ENCODE measurements at regions not wholly inside any gene's neighbourhood (a gene's known extent, or its start where the extent isn't known, plus 50 kb on each side); places are given as distances from the start of the nearest gene placed in this dataset.

DNA sequence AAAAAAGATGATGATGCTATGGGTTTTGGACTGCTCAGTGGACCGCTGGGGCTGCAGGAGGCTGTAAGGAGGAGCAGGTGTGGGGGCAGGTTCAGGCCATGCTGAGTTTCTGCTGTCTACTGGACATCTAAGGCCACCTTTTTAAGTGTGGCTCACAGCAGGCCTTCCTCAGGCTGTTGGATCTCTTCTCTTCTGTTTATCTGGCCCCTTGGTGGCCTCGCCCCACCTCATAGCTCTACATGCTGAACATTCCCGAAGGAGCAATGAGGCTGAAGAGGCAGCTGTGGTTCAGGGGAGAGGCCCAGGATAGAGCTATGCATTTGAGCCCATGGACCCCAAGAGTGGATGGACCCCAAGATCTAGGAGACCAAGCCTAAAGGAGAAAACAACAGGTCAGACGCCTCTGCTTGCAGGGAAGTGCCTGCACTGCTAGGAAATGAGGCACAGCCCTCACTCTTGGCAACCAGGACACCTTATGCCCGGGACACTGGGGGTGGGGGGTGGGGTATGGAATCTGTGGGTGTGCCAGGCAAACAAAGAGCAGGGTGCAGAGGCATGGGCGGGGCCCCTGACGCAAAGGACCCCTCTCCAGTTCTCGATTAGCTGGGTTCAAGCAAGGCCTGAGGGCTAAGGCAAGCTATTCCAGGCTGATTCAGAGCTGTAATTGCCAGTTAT, 168.9 kb downstream of the BCOR start (continued):
- TF ChIP-seq NRF1 (conservative IDR thresholded peaks at IDR 0.05 in 1 of 2, IDR thresholded peaks at IDR 0.05 in 1 of 2) (no peak), HEY1 (CRISPR knock-in tag; IDR thresholded peaks at IDR 0.05; ENCODE audit: borderline replicate concordance) (no peak), POLR2G (IDR thresholded peaks at IDR 0.05; ENCODE audit: low read depth, low read length) (no peak), PTRF (tag; IDR thresholded peaks at IDR 0.05) (no peak), ZNF23 (CRISPR knock-in tag; IDR thresholded peaks at IDR 0.05) (no peak), FUS (optimal IDR thresholded peaks at IDR 0.05; ENCODE audit: low read depth, low read length) (no peak), HNRNPLL (IDR thresholded peaks at IDR 0.05; ENCODE audit: low read depth, low read length, poor library complexity, severe bottlenecking) (no peak)
- TF ChIP-seq, protein P1, sequence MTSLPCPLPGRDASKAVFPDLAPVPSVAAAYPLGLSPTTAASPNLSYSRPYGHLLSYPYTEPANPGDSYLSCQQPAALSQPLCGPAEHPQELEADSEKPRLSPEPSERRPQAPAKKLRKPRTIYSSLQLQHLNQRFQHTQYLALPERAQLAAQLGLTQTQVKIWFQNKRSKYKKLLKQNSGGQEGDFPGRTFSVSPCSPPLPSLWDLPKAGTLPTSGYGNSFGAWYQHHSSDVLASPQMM (CRISPR knock-in tag; IDR thresholded peaks at IDR 0.05): no peak
- TF ChIP-seq, protein P2, sequence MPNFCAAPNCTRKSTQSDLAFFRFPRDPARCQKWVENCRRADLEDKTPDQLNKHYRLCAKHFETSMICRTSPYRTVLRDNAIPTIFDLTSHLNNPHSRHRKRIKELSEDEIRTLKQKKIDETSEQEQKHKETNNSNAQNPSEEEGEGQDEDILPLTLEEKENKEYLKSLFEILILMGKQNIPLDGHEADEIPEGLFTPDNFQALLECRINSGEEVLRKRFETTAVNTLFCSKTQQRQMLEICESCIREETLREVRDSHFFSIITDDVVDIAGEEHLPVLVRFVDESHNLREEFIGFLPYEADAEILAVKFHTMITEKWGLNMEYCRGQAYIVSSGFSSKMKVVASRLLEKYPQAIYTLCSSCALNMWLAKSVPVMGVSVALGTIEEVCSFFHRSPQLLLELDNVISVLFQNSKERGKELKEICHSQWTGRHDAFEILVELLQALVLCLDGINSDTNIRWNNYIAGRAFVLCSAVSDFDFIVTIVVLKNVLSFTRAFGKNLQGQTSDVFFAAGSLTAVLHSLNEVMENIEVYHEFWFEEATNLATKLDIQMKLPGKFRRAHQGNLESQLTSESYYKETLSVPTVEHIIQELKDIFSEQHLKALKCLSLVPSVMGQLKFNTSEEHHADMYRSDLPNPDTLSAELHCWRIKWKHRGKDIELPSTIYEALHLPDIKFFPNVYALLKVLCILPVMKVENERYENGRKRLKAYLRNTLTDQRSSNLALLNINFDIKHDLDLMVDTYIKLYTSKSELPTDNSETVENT (CRISPR knock-in tag; IDR thresholded peaks at IDR 0.05): no peak
